HEK293T (cell line): ENCODE measurements at regions not wholly inside any gene's neighbourhood (a gene's known extent, or its start where the extent isn't known, plus 50 kb on each side); places are given as distances from the start of the nearest gene placed in this dataset.

ENCODE experiments used
- CTBP1 ChIP-seq: fragments of 450-650 bp; IDR thresholded peaks from 2 replicates; pipeline ENCODE4 v1.6.1; 2016; ENCODE audit warnings: borderline replicate concordance
- SP1 ChIP-seq: fragments of 450-650 bp; IDR thresholded peaks from 2 replicates; pipeline ENCODE4 v1.6.1; 2017
- TARDBP ChIP-seq: fragments of 450-650 bp; IDR thresholded peaks from 2 replicates; pipeline ENCODE4 v1.6.1; 2016
- TF ChIP-seq, protein P1 (sequence below): fragments of 450-650 bp; IDR thresholded peaks from 2 replicates; pipeline ENCODE4 v1.6.1; 2016

DNA sequence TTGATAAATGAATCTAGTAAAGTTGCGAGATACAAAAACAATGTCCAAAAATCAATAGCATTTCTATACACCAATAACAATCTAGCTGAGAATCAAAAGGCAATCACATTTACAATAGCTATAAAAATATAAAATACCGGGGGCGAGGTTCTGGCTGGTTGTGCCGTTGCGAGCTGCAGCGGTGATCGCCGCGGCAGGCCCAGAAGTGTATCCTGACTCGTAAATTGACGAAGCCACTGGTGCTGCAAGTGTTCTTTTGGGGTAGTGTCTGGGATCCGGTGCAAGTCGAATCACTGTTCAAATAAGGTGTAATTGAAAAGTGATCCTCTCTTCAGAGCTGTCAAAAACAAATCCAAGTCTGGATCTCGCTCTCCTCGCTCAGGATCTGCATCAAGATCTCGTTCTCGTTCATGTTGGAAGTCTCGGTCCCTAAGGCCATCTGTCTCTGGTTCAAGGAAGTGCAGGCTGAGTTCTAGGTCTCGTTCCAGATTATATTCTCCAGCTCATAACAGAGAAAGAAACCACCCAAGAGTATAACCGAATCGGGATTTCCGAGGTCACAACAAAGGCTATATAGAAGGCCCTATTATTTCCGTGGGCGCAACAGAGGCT is 80.1 kb upstream of the STT3B start:
- TF ChIP-seq TARDBP, result no peak
- TF ChIP-seq CTBP1, result no peak
- TF ChIP-seq, protein P1, sequence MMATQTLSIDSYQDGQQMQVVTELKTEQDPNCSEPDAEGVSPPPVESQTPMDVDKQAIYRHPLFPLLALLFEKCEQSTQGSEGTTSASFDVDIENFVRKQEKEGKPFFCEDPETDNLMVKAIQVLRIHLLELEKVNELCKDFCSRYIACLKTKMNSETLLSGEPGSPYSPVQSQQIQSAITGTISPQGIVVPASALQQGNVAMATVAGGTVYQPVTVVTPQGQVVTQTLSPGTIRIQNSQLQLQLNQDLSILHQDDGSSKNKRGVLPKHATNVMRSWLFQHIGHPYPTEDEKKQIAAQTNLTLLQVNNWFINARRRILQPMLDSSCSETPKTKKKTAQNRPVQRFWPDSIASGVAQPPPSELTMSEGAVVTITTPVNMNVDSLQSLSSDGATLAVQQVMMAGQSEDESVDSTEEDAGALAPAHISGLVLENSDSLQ, result no peak
- TF ChIP-seq SP1, result no peak
